ENCODE measurements at regions not wholly inside any gene's neighbourhood (a gene's known extent, or its start where the extent isn't known, plus 50 kb on each side); places are given as distances from the start of the nearest gene placed in this dataset.

GRCh38 chr13:70388935-70389334, 280.7 kb upstream of the KLHL1 start:
- no peak for TF ChIP-seq POLR2A (IDR thresholded peaks at IDR 0.05; ENCODE audit: low read length)
- TF ChIP-seq GATA1 (IDR thresholded peaks at IDR 0.05; ENCODE audit: low read depth, low read length): no peak

Measured in erythroblast (primary cell).